Tibial nerve (tissue), 3 donors: ENCODE measurements at regions not wholly inside any gene's neighbourhood (a gene's known extent, or its start where the extent isn't known, plus 50 kb on each side); places are given as distances from the start of the nearest gene placed in this dataset.

ENCODE experiments used
- CTCF ChIP-seq, 5 experiments: fragments of 200-600 bp in 3 of 5; fragments of 450-650 bp in 2 of 5; sonication (generic) in 3 of 5; IDR thresholded peaks; one replicate each; pipeline ENCODE4 v1.5.1; 2016 to 2019; ENCODE audit warnings: antibody characterized with exemption in 5 of 5, mild to moderate bottlenecking in 3 of 5, moderate library complexity in 2 of 5
- POLR2A ChIP-seq, 2 donors: fragments of 450-650 bp; IDR thresholded peaks; one replicate each; pipeline ENCODE4 v1.6.1; 2017; ENCODE audit warnings: antibody characterized with exemption in 2 of 2, mild to moderate bottlenecking in 2 of 2, moderate library complexity in 2 of 2

- TF ChIP-seq CTCF (IDR thresholded peaks at IDR 0.05) (no peak), POLR2A (IDR thresholded peaks at IDR 0.05) (no peak)
Observed at GRCh38 chr2:192267484-192267883, 72.8 kb upstream of the TMEFF2 start.
